Mammary epithelial cell (primary cell): ENCODE measurements at regions not wholly inside any gene's neighbourhood (a gene's known extent, or its start where the extent isn't known, plus 50 kb on each side); places are given as distances from the start of the nearest gene placed in this dataset.

Experiments
- EZH2 ChIP-seq: IDR thresholded peaks from 2 replicates; pipeline ENCODE4 v1.6.1; 2012; ENCODE audit warnings: low read length, inconsistent platforms, borderline replicate concordance
- TF ChIP-seq, protein P1 (sequence below), 2 donors: IDR thresholded peaks in 1 of 2; conservative IDR thresholded peaks in 1 of 2; 2 replicates each; pipeline ENCODE4 v1.5.1; 2011 to 2012; ENCODE audit warnings: inconsistent platforms in 2 of 2, low read length in 2 of 2, mild to moderate bottlenecking in 2 of 2, control low read depth in 1 of 2, low read depth in 1 of 2; ENCODE audit not compliant: insufficient read depth in 1 of 2; ENCODE audit errors: extremely low read depth in 1 of 2

GRCh38 chr17:14428648-14429029 lies 127.8 kb downstream of the HS3ST3B1 start:
- no peak for TF ChIP-seq EZH2
- TF ChIP-seq, protein P1, sequence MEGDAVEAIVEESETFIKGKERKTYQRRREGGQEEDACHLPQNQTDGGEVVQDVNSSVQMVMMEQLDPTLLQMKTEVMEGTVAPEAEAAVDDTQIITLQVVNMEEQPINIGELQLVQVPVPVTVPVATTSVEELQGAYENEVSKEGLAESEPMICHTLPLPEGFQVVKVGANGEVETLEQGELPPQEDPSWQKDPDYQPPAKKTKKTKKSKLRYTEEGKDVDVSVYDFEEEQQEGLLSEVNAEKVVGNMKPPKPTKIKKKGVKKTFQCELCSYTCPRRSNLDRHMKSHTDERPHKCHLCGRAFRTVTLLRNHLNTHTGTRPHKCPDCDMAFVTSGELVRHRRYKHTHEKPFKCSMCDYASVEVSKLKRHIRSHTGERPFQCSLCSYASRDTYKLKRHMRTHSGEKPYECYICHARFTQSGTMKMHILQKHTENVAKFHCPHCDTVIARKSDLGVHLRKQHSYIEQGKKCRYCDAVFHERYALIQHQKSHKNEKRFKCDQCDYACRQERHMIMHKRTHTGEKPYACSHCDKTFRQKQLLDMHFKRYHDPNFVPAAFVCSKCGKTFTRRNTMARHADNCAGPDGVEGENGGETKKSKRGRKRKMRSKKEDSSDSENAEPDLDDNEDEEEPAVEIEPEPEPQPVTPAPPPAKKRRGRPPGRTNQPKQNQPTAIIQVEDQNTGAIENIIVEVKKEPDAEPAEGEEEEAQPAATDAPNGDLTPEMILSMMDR (conservative IDR thresholded peaks at IDR 0.05 in 1 of 2, IDR thresholded peaks at IDR 0.05 in 1 of 2; ENCODE audit: extremely low read depth in 1 of 2, insufficient read depth in 1 of 2, low read depth in 1 of 2, low read length in 2 of 2) = no peak
